UCSD-AML1 (cell line): ENCODE measurements at regions not wholly inside any gene's neighbourhood (a gene's known extent, or its start where the extent isn't known, plus 50 kb on each side); places are given as distances from the start of the nearest gene placed in this dataset.
"Not testable (repeated sequence)": the region's sequence is repeated elsewhere in the genome, so short reads cannot be mapped to it uniquely, and the experiment has no call there.

ENCODE experiments used
- DNase-seq: peaks from one replicate; lab custom pipeline; 2025; ENCODE audit not compliant: unreplicated experiment; lab: John Stamatoyannopoulos, UW

DNA sequence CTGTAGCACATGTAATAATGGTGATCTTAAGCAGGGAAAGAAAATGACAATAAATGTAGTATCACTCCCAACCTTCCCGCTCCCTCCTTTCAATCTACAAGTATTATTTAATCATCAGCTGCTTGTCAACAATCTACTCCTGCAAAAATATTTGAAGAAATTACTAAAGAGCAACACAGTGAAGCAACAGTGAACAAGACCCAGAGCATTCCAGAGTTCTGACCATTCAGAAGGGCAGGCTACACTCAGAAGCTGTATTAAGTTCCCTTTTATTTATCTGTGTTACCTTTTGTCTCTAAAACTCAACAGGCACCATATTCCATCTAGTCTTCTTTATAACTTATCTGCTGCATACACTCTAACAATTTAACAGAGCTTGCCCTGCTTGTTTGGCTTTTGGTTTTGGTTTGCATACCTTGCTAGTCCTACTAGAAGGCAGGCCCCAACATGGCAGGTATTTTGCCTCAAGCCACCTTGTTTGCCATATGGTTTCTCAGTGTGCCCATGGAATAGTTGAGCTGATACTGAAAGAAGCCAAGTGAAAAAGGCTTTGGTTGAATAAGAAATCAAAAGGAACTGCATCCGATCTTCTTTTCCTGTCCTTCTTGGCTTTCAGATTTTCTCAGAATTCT is 253.9 kb downstream of the CEMIP2 start:
- no peak for DNase-seq

- DNase-seq, result no peak
Measured at GRCh38 chr9:71509054-71509453, 259.3 kb downstream of the CEMIP2 start.

DNA sequence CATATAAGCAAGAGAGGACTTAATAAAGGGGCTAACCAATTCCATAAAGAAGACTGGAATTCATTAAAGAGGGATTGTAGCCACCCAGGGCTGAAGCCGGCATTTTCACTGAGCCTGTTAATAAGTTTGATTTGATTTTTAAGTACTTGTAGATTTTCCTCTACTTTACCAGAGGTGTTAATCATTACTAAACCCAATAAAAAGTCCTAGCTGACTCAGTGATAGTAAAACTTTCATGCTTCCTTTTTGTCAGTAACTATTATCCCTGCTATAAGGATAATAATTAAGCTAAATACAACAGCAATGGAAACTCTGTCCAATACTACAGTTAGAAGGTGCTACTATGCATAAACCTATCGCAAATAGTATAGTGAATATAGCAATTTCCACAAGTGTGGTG is 260.2 kb downstream of the CEMIP2 start:
- DNase-seq, result not testable (repeated sequence)

- DNase-seq, result no peak
Measured at GRCh38 chr9:71506821-71507220, 261.5 kb downstream of the CEMIP2 start.

- DNase-seq, result no peak
Measured at GRCh38 chr9:71504636-71505035, 263.7 kb downstream of the CEMIP2 start.

DNA sequence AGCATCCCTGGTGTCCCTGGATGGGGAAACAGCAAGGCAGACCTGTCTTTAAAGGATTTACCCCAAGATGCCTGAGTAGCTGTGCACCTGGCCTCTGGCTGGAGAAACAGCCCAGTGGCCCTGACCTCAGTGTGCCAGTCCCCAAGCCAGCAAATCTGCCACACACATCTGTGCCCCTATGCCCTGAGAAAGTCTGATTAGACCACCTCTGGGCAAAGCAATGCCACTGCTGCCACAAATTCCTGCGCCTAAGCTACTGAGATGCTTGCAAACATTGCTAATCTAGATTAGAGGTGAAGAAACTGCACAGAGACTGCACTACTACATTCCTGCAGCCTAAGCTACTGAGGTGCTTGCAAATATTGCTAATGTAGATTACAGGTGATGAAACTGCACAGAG is 269.6 kb downstream of the CEMIP2 start:
- DNase-seq, result no peak

GRCh38 chr9:71490810-71491209 is 277.5 kb downstream of the CEMIP2 start:
- DNase-seq, result no peak

- DNase-seq, result no peak
Measured at GRCh38 chr9:71487061-71487460, 281.3 kb downstream of the CEMIP2 start.

DNA sequence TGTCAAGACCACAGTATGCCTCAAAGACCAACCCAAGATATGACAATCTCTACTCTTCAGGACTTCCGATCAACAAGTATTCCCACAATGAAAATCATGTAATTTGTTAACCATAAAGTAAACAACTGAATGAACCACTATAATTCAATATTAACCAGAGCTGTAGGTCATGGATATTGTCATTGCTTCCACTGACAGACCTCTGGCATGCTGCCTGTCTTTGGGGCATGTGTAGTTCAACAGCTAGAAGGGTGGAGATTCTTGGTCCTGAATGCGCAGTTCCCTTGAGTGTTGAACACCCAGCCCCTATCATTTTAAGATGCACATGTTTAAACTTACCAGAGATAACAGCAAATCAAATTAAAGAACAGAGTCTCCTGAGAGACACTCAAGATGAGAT is 283.0 kb downstream of the CEMIP2 start:
- DNase-seq, result no peak

DNA sequence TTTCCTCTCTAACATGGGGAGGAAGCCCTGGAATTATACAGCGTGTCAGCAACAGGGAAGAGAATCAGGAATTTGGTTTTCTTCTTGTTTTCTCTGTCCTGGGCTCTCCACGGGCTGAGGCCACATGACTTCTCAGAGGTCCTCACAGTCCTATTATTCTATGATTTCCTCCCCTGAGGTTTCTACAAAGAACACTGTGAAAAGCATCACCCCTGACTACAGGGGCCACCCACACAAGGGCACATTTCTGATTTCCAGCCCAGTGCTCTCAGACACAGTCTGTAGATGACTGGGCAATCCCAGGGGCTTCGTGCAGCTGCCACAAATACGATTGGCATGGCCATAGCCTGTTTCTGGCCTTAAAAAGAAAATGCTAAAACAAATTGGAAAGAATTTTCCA is 284.9 kb downstream of the CEMIP2 start:
- no peak for DNase-seq

- DNase-seq, result no peak
Measured at GRCh38 chr9:71479621-71480020, 288.7 kb downstream of the CEMIP2 start.

GRCh38 chr9:71472400-71472799 is 295.9 kb downstream of the CEMIP2 start:
- DNase-seq, result no peak

GRCh38 chr9:71465392-71465791 is 302.9 kb downstream of the CEMIP2 start:
- no peak for DNase-seq

DNA sequence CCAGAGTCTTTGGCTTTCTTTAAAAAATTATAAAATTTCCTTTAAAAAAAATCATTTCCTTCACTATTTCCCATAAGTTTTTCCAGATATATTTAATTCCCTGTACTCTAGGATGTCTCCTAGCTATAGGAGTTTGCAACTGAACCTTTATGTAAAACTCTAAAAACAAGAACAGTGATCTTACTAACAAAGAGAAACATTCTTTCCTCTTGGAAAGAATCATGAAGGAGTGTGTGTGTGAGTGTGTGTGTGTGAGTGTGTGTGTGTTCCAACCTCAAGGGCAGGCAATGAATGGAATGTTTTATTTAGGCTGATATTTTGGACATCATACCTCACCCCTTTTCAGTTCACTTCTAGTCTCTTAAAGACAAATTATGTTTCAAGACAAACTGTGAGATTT is 309.2 kb downstream of the CEMIP2 start:
- DNase-seq, result no peak

DNA sequence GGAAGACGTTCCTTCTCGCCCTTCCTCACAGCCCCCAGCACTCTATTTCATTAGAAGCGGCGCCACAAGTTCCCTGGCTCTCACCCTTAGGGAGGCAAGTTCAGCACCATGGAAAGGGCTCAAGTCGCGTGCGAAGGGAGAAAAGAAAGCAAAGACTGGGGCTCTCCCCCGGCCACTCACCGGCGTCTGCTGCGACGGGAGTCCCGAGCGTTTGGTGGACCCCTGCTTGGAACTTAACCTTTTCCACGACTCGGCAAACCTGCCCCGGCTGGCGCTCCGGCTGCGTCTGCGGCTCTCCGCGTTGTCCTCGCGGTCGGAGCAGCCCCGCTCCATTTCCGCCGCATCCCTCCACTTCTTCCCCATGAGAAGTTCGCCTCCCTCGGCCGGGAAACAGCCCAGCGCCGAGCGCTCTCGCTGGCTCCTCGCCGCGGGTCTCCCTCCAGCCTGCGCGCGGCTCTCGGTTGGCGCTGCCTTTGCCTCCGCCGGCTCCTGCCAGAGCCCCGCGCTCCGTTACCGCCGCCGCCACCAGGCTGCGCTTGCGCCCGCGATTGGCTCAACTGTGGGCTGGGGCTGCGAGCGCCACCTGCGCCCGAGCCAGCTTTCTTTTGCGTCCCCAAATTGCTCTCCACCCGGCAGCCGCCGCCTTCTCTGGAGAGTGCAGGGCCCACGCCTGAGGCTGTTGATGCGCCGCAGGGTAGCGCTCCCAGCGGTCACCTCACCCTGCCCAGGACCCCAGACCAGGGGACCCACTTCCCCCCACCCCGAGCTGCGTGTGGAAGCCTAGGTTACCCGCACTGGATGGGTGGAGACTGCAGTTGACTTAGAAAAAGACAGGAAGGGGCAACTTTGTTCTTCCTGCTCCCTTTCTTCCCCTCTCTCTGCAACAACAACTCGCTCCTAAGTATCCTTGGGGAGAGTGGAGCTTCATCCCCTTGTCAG is 321.6 kb downstream of the CEMIP2 start:
- peak; percentile 23 for DNase-seq

DNA sequence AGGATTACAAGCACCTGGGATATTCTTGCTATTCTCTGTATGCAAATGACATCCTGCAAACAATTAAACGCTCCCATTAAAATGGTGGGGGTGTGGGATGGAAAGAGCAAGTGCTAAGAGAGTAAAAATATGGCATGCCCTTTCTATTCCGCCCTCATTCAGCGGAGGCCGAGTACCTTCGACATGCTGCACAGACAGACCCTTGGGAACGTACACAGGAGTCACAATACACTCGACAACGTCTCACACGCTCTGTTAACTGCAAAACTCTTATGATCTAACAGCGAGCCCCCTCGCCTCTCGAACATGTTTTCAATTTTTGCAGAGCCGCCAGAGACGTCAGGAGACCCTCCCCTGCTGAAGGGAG is 322.2 kb downstream of the CEMIP2 start:
- DNase-seq, result no peak

DNA sequence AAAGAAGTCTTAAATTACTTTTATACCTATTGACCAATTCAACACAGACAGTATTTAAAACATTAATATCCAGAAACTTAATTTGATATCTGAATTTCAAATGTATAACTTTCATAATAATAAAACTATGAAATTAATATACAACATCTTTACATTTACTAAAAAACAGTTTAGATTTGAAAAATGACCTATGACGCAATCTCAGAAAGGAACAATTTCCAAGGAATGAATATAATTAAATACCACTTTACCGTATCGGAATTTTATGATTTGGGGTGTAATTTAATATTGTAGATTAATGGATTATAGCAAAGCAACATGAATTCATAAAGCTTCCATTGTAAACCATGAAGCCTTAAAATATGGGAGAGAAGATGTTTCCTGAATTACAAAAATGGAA is 321.5 kb upstream of the TRPM3 start:
- DNase-seq, result no peak

GRCh38 chr9:71441266-71441665 is 319.8 kb upstream of the TRPM3 start:
- no peak for DNase-seq

DNA sequence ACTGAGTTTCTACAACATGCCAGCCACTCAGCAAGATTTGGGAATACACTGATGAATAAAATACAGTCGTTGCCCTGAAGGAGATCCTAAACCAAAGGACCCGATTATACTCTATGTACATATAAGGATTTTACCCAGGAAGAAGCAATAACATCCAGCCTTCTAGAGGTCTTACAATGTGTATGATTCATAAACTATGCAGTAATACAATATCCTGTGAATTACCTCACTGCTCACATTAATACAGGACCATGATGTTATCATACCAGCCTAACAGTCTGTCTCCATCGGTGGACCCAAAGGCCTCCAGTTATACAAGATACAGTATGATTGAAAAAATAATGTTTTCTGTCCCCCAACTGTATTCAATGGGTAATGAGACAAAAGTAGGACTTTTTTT is 310.5 kb upstream of the TRPM3 start:
- DNase-seq, result no peak

DNA sequence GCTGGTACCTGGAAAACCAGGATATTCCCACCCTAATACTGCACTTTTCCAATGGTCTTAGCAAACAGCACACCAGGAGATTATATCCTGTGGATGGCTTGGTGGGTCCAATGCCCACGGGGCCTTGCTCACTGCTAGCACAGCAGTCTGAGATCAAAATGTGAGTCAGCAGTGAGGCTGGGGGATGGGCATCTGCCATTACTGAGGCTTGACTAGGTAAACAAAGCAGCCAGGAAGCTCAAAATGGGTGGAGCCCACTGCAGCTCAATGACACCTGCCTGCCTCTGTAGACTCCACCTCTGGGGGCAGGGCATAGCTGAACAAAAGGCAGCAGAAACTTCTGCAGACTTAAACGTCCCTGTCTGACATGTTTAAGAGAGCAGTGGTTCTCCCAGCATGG is 285.9 kb upstream of the TRPM3 start:
- not testable (repeated sequence) for DNase-seq

DNA sequence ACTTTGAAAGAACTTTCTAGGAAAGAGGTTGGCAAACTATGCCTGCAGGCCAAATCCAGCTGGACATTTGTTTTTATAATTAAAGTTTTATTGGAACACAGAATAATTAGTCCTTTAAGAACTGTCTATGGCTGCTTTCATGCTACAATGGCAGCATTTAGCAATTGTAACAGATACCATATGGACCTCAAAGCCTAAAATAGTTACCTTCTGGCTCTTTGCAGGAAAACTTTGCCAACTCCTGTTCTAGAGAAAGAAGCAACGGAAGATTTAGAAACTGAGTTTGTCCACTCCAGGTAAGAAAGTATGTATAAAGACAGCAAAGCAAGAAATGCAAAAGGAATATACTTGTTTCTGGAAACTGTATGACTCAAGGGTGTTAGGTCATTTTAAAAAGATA is 281.7 kb upstream of the TRPM3 start:
- DNase-seq, result no peak

GRCh38 chr9:71393005-71393404 is 271.6 kb upstream of the TRPM3 start:
- no peak for DNase-seq

DNA sequence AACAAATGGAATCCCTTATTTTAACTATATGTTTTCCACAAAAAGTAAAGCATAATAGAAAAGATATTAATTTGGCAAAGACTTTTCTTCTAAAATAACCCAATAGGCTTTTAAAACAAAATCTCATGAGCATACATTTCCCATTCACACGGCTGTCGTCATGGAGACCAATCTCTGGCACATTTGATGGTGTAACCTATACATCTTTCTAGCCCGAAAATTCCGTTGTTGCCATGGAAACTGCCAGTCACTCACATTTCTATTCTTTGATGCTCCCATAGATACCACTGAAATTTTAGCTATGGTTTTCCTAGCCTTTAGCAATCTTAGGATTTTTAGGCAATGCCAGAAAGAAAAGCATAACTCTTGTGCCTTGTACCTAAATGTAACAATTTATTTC is 262.9 kb upstream of the TRPM3 start:
- DNase-seq, result no peak
